ENCODE measurements at regions not wholly inside any gene's neighbourhood (a gene's known extent, or its start where the extent isn't known, plus 50 kb on each side); places are given as distances from the start of the nearest gene placed in this dataset.

DNA sequence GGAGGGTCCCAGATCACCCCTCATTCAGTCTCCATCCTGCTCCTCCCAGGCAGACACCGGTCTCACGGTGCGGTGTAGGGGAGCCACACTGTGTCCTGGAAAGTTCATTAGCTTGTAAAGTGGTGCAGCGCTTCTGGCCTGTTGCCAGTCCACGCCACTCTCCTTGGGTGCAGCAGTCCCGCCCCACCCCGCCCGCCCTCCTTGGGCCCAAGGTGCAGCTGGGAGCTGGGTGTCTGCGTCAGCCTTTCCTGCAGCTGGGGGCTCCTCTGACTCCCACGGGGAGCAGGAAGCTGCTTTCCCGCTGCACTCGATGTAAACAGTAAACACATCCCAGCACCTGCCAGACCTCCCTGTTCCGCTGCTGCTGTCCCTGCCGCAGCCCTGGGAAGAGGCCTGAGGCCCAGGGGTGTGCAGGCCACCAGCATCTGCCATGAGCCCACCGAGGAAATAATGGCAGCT lies 53.8 kb upstream of the ASB18 start:
- no peak for DNase-seq (ENCODE audit: low spot score)

DNA sequence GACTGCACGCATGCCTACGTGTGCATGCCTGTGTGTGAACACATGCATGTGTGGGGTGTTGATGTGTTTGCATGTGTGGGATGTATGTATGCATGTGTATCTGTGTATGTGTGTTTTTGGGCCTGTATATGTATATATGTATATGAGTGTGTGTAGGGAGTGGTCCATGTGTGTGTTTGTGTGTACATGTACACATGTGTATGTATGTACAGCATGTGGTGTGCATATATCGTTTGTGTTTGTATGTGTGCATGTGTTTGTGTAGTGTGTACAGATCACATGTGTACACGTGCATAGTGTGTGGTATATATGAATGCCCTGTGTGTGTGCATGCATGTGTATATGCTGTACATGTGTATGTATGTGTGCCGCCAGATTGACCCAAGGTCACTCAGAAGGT lies 54.2 kb upstream of the ASB18 start:
- no peak for DNase-seq (ENCODE audit: low spot score)

DNA sequence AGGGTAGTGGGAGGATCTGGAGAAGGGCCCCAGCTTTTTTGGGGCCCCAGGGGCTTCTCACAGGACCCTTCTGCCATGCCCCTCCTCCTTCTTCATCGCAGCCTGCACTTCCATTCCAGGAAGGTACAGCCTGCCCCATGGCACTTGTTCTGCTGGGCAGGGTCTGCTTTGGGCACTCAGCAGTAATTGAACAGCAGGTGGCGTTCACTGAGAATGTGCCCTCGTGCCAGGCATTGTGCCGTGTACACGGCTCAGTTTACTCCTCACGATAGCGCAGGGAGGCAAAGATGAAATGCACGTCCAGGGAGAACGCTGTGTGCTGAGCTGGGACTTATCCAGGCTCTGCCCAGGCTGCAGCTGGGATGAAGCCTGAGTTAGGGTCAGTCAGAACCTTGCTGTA lies 54.8 kb upstream of the ASB18 start:
- DNase-seq (ENCODE audit: low spot score) = no peak

DNA sequence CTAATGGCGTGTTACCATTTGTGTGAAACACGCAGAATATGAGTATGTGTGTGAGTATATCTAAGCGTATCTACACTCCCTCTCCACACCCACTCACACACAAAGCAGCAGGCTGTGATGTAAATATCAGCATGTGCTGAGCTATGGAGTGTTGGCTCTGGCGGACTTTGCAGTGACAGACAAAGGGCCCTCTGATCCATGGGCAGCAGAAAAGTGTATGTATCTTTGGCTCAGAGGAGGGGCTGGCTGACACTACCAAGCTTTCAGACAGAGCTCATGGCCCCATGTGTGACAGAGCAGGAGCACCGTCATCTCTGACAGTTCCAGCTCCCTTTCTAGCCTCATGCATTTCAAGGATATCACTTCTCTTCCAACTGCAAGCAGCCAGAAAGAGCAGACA lies 57.2 kb upstream of the ASB18 start:
- DNase-seq (ENCODE audit: low spot score) = no peak

DNA sequence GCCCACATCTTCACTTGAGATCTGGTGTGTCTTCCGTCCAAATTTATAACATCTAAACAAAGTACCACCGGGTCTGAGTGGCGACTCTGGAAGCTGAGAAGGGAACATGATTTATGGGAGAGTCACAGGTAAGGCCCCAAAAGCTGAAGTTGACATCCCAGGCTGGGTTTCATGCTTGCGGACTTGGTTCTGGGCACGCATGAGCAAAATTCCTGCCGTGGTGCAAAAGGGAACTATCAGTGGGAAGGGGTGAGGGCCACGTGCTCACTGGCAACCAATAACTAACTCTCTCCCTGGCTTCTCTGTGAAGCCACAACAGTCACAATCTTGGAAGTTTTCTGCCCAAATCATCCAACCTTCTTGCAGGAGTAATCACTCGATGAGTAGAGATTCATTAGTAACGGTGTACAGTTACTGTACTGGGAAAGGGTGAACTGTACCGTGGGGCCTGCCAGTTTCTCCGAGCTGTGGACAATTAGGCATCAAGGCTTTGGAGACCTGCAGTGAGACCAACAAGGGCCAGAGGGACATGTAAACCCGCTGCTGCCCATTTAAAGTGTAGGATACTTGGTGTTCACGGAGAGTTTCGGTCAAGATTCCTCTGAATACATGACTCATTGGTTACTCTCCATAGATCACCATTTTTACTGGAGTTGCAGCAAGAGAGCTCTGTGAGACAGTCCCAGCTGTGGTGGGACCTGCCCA lies 69.4 kb upstream of the ASB18 start:
- no peak for DNase-seq (ENCODE audit: low spot score)

DNA sequence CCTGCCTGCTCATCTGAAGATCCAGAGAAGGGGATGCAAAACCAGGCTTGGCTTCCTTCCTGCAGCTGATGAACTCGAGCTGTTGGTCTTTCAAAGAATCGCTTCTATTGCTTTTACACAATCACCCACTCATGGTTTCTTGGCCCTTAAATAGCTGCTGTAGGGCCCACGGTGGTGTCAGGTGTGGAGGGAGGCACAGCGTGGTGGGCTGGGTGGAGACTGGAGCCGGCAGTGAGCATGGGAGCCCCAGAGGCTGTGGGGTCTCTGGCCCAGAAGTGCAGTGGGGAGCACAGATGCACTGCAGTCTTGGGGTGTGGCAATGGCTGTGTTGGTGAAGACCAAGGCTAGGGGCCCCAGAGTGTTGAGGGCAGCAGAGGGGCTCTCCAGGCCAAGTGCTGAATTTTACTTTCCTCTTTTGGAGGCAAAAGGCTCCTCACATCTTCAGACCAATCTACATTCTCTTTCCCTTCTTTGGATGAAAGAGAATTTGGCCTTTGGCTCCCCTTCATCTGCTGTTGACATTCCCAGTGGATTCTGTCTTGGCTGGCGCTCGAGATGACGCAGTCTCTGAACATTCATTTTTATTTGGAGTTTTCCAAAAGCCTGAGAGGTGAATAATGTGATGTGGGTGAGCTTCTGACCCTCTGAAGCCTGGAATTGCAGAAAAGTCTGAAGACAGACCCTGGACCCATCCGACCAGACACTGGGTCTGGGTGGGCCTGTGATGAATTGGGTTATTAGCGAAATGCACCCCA lies 70.1 kb upstream of the ASB18 start:
- no peak for DNase-seq (ENCODE audit: low spot score)

DNA sequence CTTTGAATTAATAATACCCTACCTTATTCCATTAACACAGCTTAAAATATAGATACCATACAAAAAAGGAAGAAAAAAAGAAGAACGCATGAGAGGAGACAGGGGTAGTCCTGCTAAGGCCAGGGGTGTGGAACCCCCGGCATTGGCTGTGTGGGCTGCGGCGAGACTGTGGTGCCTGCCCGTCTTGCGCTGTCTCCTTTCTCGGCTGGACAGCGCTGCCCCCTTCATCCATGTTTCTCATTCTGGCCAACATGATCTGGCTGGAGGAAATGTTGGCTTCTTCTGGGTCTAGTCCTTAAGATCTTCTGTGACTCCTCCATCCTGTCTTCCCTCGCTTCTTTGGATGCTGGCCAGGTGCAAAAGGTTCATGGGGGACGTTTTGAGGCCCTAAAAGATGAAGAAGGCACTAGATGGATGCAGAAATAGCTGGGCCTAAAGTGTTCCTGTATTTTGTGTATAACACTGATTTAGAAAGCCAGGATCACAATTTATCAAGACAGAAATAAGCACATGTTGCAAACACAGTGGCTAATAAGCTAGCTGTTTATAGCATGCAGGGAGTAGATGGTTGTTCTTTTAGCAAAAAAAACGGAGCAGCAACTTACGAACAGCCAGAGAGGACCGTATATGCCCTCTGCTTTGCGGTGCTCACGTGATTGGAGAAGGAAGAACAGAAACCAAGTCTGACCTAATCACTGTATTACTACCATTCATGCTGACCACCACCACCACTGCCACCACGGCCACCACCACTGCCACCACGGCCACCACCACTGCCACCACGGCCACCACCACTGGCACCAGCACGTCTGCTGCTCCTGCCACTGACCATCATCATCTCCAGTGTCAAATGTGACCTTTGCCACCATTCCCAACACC lies 71.7 kb upstream of the ASB18 start:
- DNase-seq (ENCODE audit: low spot score) = no peak

DNA sequence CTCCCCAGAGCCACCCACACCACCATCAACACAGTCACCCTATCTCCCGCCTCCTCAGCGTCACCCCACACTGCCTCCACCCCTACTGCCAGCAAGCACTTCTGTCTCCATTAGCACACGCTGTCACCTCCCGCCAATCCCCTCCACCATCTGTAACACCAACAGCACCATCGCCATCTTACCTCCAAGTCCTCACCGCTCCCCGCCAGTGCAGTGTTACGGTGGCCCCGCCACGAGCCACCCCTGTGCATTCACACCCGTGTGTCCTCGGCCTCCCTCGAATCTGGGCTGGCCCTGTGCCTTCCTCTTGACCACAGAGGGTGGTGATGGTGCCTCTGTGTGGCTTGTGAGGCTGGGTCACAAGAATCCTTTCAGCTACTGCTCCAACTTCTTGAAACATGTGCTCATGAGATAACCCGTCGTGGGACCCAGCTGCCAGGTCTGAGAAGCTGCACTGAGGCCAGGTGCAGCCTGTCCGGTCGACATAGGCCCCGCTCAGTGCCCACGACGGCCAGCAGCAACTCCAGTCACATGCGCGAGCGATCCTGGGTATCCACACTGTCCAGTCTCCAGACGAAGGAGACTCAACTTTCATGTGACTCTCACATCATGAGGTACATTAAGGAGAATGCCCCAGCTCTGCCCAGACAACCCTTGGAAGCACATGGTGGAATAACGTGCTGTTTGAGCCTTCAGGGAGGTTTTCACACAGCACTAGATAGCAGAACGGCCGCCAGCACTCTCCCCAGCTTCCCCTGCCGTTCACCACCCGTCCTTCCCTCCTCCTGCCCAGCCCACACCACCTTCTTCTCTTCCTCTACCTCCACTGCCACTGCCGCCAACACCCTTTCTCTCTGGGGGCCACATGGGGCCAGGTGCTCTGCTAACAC lies 72.6 kb upstream of the ASB18 start:
- DNase-seq (ENCODE audit: low spot score) = no peak

DNA sequence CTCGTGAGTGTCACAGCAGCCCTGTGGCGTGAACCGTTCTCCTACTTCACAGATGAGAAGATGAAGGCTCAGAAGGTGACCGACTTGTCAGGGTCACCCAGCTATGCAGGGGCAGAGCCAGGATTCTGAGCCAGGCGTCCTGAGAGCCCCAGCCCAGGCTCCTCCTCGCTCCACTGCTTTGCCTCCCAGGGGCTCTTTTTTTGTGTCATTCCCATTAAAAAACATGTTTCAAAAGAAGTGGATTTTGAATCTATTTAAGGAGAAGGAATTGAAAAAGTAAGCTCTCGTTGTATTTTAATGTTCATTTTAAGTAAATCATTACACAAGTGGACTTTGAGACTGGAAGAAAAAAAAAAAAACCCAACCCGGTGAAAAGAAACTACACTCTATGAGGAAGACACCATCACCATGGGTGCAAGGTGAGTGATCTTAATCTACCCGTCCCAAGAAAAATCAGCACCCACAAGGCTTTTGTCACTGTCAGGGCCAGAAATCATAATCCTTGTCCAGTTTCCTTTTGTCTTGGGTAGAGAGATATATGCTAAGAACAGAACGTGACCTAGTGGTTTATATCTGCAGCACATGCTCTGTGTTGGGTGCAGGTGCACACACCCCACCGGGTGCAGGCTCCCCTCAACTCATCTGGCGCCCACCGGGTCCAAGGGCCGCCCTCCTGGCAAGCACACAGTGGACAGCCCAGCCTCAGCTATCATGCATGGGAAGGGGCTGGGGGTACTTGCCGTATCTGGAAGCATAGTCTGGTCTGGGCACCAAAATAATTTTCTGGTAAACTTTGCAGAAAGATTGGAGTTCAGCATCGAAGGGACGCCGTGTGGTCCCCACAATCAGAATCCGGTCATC lies 73.5 kb upstream of the ASB18 start:
- DNase-seq (ENCODE audit: low spot score) = no peak

DNA sequence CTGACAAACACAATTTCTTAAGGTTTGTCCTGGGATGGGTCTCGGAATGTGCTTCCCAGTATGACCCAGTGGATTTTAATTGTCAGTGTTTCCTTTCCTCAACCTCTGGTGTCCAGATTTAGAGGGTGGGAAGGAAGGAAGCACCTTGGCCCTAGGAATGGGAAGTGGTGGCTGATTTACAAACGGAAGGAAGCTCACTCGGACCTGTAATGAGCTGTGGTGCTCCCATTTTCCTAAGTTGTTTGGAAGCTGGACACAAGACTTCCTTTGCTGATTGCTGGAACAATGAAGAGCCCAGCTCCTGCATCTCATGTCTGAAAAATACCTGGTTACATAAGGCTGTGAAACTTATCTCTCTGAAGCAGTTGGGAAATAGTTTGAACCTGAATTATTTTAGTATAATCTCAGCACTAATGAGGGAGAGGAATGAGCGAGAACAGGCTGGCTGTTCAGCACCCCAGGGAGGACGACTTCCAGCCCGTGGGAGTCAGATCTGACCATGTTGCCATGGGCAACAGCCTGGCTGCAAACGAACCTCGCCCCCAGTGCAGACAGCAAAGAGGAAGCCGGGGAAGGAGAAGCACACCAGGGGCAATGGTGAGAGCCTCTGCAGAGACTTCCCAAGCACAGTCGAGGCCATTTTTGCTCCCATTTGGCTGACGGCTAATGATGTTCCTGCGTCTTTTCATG lies 74.4 kb upstream of the ASB18 start:
- DNase-seq (ENCODE audit: low spot score) = no peak

DNA sequence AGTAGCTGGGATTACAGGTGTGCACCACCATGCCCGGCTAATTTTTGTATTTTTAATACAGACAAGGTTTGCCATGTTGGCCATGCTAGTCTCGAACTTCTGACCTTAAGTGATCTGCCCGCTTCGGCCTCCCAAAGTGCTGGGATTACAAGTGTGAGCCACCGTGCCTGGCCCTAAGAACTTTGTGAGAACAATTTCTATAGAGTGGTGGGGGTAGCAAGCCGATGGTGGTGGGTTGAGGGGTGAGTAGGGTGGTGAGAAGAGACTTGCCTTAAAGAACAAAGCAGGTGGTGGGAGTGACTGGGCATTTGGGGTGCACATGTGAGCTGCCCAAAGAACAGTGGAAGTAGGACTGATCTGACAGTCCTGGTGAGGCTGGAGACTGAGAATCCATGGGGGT lies 76.0 kb upstream of the ASB18 start:
- DNase-seq (ENCODE audit: low spot score) = no peak

DNA sequence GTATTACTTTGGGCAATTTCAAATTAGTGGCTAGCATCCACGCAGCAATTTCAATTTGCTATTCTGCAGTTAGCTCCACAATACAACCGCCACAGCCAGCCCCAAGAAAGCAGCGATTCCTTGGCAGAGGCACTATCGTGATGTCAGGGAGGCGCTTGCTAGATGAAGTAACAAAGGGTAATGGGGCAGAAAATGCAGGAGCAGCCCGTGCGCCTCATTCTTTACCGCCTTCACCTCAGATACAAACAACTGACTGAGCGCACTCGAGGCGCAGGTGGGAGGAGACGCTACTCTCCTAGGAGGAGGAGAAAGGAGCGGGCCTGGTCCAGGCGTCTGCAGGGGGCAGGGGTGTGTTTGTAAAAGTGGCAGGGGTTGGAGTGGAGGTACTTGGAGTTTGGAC lies 76.9 kb upstream of the ASB18 start:
- DNase-seq (ENCODE audit: low spot score) = no peak

DNA sequence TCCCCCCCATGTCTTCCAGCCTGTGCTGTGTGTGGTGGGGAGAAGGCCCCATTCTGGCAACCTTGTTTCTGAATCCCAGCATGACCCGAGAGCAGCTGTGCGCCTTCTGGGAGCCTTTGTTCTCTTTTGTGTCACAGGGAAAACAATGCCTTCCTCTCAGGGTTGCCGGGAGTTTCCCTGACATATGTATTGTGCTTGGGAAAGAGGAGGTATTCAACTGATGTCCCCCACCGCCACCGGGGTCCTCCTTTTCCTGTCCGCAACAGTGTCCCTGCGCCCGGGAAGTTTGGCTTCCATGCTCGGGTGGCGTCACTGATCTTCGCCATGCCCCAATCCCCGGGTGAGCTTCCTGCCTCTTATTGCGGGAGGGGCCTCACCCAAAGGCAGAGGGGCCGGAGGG lies 77.5 kb upstream of the ASB18 start:
- no peak for DNase-seq (ENCODE audit: low spot score)

DNA sequence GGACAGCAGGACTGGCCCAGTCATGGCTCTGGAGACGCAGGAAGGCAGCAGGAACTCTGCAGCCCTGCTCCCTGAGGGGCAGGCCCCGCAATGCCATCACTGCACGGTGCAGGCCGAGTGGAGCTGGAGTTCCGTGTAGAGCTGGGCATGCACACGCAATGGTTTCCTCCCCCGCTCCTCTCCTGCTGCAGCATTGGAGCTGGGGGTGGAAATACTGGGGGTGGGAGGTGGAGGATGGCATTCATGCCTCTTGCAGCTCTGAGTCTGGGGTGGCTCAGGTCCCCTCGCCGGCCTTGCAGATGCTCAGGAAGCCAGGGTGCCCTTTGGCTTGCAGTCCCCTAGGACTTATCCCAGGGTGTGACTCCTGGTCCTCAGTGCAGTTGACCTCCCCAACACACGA lies 78.3 kb upstream of the ASB18 start:
- no peak for DNase-seq (ENCODE audit: low spot score)

DNA sequence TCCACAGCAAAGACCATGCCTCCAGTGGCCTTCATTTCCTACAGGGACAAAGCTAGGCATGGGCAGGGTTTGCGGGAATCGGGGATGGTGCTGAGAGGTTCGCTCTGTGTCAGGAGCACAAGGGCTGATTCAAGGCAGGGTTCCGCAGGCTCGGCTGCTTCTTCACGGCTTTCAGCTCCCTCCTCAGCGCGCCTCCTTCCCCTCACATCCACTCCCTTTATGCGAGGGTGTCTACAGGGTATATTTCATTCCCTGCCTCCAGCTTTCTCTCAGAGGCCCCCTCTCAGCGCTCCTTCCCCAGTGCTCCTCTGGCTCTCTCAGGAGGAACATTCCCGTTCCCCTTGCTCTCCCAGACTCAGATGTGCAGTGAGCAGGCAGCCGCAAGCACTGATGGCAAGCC lies 78.7 kb upstream of the ASB18 start:
- no peak for DNase-seq (ENCODE audit: low spot score)

DNA sequence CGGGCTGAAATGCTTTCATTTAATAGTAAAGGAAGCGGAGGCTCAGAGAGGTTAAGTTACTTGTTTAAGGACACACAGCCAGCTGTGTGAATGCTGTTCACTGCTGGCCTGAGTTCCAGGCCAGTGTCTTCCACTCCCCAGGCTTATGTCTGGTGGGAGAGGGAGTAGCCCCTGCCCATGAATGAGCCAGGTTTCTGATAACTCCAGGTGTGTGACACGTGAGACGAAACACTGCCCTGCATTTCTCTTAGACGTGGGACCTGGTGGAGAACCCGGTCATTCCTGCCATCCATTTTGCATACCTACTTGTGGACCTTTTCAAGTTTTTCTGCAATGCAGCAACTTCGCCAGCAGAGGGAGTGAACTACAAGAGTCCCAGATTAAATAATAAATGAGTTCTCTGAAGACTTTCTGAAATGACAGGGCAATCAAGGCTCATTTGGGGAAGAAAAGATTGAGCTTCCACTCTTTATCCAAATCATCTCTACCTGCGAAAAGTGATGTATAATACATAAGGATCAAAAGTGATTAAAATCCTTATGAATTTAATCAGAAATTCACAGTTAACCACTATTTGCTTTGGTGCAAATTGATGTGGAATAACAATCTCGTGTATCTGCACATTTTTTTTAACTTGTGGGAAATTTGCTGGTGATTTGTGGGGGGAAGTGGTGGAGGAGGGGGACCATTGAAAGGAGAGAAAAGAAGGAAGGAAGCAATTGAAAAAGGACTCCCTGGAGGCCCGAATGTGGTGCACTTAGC lies 79.4 kb upstream of the ASB18 start:
- peak; percentile 63 for DNase-seq (ENCODE audit: low spot score)

DNA sequence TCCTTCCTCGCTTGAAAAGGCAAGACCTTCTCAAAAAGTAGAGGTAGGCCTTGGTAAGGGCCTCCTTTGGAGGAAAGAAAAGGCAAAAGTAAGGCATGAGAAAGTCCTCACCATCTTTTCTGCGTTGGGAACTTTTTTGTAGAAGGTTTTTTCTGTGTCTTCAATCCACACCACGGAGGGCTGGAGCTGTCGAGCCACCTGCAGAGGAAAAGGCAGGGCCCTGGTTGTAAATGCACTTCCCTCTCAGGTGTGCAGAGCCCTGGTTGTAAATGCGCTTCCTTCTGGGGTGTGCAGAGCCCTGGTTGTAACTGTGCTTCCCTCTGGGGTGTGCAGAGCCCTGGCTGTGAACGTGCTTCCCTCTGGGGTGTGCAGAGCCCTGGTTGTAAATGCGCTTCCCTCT lies 80.2 kb upstream of the ASB18 start:
- no peak for DNase-seq (ENCODE audit: low spot score)

DNA sequence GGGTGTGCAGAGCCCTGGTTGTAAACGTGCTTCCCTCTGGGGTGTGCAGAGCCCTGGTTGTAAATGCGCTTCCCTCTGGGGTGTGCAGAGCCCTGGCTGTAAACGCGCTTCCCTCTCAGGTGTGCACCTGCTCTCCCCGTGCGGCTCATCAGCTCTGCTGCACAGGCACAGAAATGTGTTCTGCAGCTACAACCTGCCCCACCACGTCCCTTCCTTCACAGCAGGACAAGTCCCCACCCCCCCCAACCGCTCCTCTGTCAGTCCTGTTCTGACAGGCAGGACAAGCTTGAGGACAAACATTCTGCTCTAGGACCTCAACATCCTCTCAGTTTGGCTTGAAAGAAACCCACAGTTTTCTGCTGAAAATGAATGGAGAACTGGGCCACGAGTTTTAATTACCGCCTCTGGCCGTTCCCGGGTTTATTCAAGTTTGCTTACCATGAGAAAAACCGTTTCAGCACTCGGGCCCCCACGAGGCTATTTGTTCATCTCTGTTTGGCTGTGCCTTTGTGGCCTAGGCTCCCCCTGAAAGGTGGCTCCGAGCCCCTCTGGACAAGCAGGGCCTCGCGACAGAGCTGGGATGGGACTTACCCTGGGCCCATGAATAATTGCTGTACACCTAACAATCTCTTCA lies 81.0 kb upstream of the ASB18 start:
- DNase-seq (ENCODE audit: low spot score) = no peak

DNA sequence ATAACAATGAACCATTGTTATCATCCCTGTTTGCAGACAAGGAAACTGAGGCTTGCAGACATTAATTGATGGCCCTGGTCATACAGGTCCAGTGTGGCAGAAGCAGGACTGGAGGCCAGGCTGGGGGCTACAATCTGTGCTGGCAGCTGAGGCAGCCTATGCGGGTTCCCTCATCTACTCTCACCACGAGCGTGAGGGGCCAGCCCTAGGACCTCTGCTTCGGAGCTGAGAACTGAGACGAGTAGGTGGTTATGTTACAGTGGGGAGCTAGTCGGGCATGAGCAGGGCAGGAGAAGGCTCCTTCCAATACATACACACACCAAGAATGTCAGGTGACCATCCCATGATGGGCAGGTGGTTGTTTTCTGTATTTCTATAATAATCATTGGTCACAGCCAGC lies 82.2 kb upstream of the ASB18 start:
- DNase-seq (ENCODE audit: low spot score) = no peak

Data from HuH-7 (cell line).